ENCODE measurements at regions not wholly inside any gene's neighbourhood (a gene's known extent, or its start where the extent isn't known, plus 50 kb on each side); places are given as distances from the start of the nearest gene placed in this dataset.
A peak's percentile ranks its signal among the peaks of the same experiment; 100 is the strongest.

DNA sequence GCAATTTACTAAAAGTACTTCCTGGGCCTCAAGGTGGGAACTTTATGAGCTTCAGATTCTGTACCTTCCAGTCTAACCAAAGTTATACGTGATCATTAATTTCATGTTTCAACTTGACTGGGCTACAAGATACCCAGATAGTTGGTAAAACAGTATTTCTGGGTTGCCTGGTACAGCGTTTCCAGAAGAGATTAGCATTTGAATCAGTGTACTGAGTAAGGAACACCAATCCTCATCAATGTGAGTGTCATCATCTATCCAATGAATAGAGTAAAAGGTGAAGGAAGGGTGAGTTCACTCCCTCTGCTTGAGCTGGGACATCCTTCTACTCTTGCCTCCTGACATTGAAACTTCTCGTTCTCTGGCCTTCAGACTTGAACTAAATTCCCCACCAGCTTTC lies 274.5 kb upstream of the ID2 start:
- H3K36me3 Mint-ChIP-seq (ENCODE audit: low read depth) = no peaks in the 10 kb centered on the region
- no peak overlapping the region for H3K4me3 Mint-ChIP-seq

DNA sequence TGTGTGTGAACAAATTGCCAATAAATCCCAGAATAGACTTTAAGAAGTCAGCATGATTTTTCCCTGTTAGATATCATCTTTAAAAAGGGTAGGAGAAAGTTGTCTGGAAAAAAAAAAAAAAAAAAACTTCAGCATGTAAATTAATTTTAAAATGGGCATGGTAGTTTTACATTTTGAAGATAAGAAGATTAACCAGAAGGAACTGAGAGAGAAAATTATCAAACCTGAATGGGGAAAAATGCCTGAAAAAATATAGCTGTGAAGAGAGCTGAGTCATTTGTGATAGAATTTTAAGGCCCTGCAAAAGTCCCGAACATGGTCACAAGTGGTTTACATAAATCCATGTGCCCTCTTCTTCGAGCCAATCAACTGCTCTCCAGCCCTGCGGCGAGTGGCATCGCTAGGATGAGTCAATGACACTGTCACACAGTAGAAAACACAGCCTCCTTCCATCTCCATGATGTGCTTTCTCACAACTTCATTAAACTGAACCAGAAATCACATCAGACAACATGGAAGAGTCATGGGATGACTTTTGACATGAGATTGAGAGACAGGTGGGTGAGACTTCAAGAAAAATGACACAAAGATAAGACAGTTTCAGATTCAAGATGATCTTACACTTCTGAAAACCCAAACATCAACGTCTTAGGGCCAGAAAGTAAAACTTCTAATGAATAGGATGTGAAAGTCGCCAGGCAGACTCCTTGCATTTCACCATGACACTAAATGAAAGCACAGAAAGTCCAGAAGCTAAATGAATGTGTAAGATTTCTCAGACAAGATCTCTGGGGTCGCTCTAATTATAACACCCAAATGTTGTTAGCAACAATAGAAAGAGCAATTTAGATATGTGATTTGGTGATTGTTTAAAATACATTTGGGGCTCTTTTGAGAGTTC lies 273.0 kb upstream of the ID2 start:
- Histone ChIP-seq H3K36me3 (ENCODE audit: control insufficient read depth, insufficient read depth, low read length) (no peaks in the 10 kb centered on the region), H3K27ac (ENCODE audit: low read depth, low read length) (no peak overlapping the region), H3K4me3 (ENCODE audit: low read length) (no peak overlapping the region), H3K9me3 (ENCODE audit: control insufficient read depth, low read length) (no peaks in the 10 kb centered on the region), H3K27me3 (ENCODE audit: control insufficient read depth, insufficient read depth, low read length, poor library complexity, severe bottlenecking) (no peaks in the 10 kb centered on the region), H3K9ac (ENCODE audit: extremely low read depth, low read length, poor library complexity, severe bottlenecking) (no peak overlapping the region), H3K4me1 (ENCODE audit: control insufficient read depth, insufficient read depth, low read length) (no peaks in the 10 kb centered on the region)
- DNase-seq = no peak
- TF ChIP-seq, protein P1, sequence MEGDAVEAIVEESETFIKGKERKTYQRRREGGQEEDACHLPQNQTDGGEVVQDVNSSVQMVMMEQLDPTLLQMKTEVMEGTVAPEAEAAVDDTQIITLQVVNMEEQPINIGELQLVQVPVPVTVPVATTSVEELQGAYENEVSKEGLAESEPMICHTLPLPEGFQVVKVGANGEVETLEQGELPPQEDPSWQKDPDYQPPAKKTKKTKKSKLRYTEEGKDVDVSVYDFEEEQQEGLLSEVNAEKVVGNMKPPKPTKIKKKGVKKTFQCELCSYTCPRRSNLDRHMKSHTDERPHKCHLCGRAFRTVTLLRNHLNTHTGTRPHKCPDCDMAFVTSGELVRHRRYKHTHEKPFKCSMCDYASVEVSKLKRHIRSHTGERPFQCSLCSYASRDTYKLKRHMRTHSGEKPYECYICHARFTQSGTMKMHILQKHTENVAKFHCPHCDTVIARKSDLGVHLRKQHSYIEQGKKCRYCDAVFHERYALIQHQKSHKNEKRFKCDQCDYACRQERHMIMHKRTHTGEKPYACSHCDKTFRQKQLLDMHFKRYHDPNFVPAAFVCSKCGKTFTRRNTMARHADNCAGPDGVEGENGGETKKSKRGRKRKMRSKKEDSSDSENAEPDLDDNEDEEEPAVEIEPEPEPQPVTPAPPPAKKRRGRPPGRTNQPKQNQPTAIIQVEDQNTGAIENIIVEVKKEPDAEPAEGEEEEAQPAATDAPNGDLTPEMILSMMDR (conservative IDR thresholded peaks at IDR 0.05) = no peak
- Mint-ChIP-seq H3K27me3 (ENCODE audit: insufficient read depth) (no peaks in the 10 kb centered on the region), H3K27ac (no peak overlapping the region), H3K4me3 (no peak overlapping the region), H3K9me3 (peaks cover 2% of the 10 kb centered on the region), H3K4me1 (peaks cover 7% of the 10 kb centered on the region), H3K36me3 (ENCODE audit: low read depth) (no peaks in the 10 kb centered on the region)
- WGBS, 2 experiments (ENCODE audit: insufficient coverage in 1 of 2, insufficient read length in 1 of 2) = 93 to 97% methylated on average over 6 to 8 of the region's 8 CpGs

More for the DNA sequence above, 274.5 kb upstream of the ID2 start:
- H3K4me3 ChIP-seq (ENCODE audit: low read length) = no peak overlapping the region
- H3K9me3 ChIP-seq (ENCODE audit: control insufficient read depth, low read length) = no peaks in the 10 kb centered on the region
- no peak overlapping the region for H3K9ac ChIP-seq (ENCODE audit: extremely low read depth, low read length, poor library complexity, severe bottlenecking)
- WGBS, 2 experiments (ENCODE audit: insufficient coverage in 1 of 2, insufficient read length in 1 of 2) = 95 to 100% methylated on average over 1 to 3 of the region's 3 CpGs
- H3K4me1 ChIP-seq (ENCODE audit: control insufficient read depth, insufficient read depth, low read length) = no peaks in the 10 kb centered on the region
- H3K36me3 ChIP-seq (ENCODE audit: control insufficient read depth, insufficient read depth, low read length) = no peaks in the 10 kb centered on the region
- DNase-seq = no peak
- Mint-ChIP-seq H3K9me3 (peaks cover 2% of the 10 kb centered on the region), H3K4me1 (peaks cover 1% of the 10 kb centered on the region), H3K27me3 (ENCODE audit: insufficient read depth) (no peaks in the 10 kb centered on the region), H3K27ac (no peak overlapping the region)
- TF ChIP-seq, protein P1 (conservative IDR thresholded peaks at IDR 0.05) = no peak
- H3K27ac ChIP-seq (ENCODE audit: low read depth, low read length) = no peak overlapping the region
- H3K27me3 ChIP-seq (ENCODE audit: control insufficient read depth, insufficient read depth, low read length, poor library complexity, severe bottlenecking) = no peaks in the 10 kb centered on the region

DNA sequence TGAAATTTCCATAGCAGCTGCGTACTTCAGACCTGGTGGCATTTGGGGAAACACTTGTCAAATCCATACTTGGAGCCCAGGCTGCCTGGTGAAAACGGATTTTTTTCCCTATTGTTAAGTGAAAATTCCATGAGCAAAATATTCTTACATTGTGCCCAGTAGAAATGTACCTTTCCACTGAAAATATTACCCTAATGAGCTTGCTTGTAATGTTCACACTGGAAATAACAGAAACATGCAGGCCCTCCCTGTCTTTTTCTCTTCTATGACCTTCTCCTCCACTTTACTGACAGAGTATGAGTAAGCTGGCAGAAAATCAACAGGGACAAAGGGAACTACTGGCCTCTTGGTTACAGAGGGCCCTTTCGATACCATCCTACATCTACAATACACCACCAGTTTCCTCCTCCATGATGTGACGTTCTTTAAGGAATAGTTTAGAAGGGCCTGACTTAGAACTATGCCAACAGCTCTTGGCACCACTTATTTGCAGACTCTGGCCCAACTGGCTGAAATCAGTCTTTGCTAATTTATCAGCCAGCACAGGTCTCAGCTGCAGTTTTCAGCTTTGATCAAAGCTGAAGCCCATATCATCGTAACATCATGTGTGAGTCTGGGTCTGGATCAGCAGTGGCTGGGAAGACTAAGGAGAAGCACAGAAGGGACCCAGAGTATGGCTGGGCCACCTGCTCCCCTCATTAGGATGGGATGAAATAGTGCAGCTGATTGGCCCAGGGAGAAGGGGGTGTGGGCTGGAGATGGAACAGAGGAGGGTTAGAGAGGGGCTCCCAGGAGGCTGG lies 272.2 kb upstream of the ID2 start:
- H3K27me3 Mint-ChIP-seq (ENCODE audit: insufficient read depth) = no peaks in the 10 kb centered on the region

More for the DNA sequence above, 272.2 kb upstream of the ID2 start:
- Histone ChIP-seq H3K4me1 (ENCODE audit: control insufficient read depth, insufficient read depth, low read length) (no peaks in the 10 kb centered on the region), H3K27ac (ENCODE audit: low read depth, low read length) (peak overlapping the region; percentile 49), H3K36me3 (ENCODE audit: control insufficient read depth, insufficient read depth, low read length) (no peaks in the 10 kb centered on the region), H3K4me3 (ENCODE audit: low read length) (no peak overlapping the region), H3K27me3 (ENCODE audit: control insufficient read depth, insufficient read depth, low read length, poor library complexity, severe bottlenecking) (no peaks in the 10 kb centered on the region), H3K9ac (ENCODE audit: extremely low read depth, low read length, poor library complexity, severe bottlenecking) (no peak overlapping the region), H3K9me3 (ENCODE audit: control insufficient read depth, low read length) (no peaks in the 10 kb centered on the region)
- DNase-seq = no peak
- TF ChIP-seq, protein P1 (conservative IDR thresholded peaks at IDR 0.05) = no peak
- H3K9me3 Mint-ChIP-seq = peaks cover 2% of the 10 kb centered on the region
- H3K4me1 Mint-ChIP-seq = peaks cover 7% of the 10 kb centered on the region
- H3K36me3 Mint-ChIP-seq (ENCODE audit: low read depth) = no peaks in the 10 kb centered on the region
- no peak overlapping the region for H3K4me3 Mint-ChIP-seq
- no peak overlapping the region for H3K27ac Mint-ChIP-seq
- WGBS, 2 experiments (ENCODE audit: insufficient coverage in 1 of 2, insufficient read length in 1 of 2) = 91 to 93% methylated on average over 4 to 5 of the region's 5 CpGs

All from endodermal cell (in vitro differentiated cells).